SKM-1 (cell line): ENCODE measurements at regions not wholly inside any gene's neighbourhood (a gene's known extent, or its start where the extent isn't known, plus 50 kb on each side); places are given as distances from the start of the nearest gene placed in this dataset.
"Not testable (repeated sequence)": the region's sequence is repeated elsewhere in the genome, so short reads cannot be mapped to it uniquely, and the experiment has no call there.

ENCODE experiments used
- DNase-seq: peaks from one replicate; lab custom pipeline; 2025; ENCODE audit not compliant: unreplicated experiment; lab: John Stamatoyannopoulos, UW

DNA sequence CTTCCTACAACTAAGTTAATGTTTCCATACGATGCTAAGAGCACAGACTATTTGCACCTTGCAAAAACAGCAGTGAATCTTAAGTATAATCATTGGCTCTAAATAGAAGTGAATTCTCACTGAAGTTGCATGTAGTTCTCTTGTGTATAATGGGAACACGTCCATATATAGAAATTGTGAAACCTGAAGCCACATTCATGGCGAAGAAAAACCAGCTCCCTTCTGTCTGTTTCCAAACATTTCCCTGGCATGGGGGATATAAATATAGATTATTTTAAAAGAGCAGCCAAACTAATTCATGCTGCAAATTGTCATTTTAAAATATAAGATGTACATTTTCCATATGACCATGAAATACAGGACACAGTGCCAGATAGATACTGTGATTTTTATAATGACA, 71.1 kb downstream of the TRAM1L1 start:
- no peak for DNase-seq

DNA sequence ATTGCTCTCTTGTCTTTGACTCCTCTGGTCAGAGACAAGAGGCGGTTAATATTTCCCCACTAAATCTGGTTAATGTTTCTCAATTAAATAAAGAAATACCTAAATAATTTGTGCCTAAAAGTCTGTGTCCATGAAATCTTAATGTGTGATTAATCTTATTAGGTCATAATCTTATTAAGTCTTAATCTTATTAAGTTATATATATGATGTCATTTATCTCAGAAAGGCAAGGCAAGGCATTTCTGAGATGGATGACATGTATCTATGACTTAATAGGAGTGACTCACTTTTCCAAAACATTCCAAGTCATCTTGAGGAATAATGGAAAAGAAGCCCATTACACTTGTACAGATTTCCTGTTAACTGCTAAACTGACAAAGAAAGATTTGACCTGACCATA, 74.7 kb downstream of the TRAM1L1 start:
- no peak for DNase-seq

DNA sequence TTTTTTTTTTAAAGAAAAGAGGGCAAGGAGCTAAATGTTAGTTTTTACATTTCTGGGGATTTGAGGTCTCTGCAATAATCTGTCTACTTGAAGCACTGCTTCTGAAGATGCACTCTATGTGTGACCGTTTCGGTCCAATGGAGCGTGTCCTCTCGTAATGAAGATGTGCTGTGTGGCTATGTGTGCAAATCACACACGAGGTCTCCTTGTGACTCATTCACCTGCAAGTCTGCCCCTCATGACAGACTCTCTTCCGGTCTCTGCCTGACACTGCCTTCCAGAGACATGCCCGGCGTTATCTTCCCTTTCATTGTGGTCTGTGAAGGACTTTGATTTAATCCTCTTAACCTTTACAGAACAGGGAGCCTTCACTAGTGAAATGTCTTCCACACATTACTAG, 84.3 kb downstream of the TRAM1L1 start:
- DNase-seq, result no peak

DNA sequence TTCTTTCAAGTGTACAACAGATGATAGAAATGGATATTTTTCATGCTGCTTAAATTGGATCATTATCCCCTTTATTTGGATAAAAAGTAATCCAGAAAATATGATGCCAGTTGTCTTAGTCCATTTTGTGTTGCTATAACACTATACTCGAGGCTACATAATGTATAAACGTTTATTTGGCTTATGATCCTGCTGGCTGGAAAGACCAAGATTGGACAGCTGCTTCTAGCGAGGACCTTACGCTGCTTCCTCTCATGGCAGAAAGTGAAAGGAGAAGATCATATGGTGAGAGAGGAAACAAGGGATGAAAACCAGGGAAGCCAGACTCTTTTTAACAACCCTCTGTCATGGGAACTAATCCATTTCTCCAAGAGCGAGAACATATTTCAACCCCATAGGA, 102.7 kb downstream of the TRAM1L1 start:
- no peak for DNase-seq

DNA sequence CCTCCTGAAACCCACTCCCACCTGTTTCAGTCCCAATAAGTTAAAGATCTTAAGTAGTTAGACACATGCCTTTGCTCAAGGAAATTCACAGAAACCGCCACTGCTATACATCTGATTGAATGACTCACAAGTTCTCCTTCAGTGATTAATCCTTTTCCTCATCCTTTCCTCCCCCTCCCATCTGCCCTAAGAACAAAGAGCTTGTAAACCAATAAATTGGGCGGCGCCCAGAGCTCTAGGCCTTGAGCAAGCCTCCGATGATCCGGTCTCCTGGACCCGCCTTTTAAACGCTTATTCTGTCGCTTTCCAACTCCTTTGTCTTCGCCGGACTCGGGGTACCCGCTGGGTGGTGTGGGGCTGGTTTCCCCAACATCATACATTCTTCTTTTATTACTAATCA, 104.9 kb downstream of the TRAM1L1 start:
- not testable (repeated sequence) for DNase-seq

DNA sequence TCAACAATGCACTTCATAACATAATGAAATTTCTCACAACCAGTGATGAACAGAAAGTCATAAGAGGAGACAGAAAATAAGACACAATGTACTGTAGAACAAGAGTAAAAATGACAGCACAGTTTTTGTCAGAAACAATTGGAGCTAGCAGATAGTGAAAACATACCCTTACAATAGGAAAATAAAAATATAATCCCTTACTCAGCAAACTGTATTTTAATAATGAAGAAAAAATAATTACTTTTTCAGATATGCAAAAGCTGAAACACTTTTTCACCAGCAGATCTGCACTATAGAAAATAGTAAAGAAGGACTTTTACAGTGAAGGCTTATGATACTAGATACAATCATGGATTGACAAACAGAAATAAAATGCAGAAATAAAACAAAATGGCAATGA, 126.3 kb downstream of the TRAM1L1 start:
- no peak for DNase-seq

DNA sequence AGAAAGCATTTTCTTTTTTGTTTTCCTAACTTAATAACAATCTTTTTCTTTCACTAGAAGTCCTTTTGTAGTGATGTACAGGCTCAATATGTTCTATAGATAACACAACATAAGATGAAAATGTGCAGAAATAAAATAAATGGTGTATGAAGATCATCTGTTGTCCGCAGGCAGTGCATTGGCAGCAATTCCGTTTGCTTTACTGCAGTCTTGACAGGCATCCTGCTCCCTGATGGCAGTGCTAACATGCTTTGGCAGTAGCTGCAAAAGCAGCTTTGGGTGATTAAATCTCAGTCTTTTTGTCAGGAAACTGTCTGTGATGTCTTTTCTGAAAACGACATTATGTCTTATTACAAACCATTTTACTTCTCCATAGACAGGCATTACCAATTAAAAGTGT, 131.4 kb downstream of the TRAM1L1 start:
- no peak for DNase-seq

DNA sequence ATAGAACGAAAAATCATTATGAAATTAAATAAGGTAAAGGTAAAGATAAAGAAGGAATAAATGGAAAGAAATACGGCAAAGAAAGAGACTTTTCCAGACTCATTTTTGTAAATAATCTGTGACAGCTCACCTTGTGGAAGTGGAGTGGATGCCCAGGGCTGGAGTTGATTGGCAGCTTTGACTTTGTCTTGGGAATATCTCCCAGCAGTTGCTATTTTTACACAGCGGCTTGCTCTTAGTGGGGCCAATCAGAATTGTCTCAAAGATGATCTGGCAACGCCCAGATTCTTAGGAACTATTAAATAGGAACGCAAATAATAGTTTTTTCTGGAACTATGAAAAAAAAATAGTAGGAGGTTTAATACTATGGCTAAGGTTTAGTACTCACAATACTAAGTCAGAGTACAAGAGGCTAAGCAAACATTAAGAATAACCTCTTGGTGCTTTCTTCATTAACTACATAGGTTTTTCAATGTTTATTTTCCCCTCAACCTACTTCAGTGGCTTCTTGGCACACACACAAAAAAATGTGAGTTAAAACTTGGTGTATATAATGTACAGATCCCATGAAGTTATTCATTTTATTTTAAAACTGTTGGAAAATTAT, 132.7 kb downstream of the TRAM1L1 start:
- no peak for DNase-seq

DNA sequence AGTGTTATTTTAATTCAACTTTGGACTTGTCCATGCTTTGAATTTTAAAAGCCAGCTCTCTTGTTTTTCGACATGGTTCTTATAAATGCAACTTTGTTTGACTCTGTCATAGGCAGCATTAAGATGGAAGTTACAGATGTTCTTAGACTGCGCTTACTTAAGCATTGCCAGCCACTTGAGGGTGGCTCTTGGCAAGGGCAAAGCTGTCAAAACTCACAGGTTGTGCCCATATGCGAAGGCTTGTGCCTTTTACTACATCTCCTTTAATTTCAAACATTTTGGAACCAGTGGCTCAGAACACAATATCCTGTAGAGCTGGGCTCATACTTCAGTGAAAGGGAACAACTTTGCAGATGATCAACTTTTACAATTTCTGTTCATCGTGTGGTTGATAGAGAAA, 135.5 kb downstream of the TRAM1L1 start:
- no peak for DNase-seq

DNA sequence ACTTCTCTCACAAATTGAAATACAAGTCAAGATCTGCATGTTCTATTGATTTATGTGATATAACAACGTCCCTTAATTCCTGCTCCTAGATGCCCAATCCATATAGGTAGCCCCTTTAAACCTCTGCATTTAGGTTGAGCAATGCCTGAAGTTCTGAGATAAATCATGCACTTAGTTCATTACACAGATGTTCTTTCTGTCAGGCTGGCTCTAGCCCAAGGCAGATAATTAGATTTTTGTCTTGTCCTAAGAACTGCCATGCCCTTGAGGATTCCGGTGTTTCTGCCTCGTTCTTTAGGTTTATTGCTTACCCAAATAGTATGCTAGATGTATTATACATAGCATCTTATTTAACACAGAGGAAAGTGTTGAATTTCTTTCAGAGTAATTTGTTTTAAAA, 143.1 kb downstream of the TRAM1L1 start:
- DNase-seq, result no peak

DNA sequence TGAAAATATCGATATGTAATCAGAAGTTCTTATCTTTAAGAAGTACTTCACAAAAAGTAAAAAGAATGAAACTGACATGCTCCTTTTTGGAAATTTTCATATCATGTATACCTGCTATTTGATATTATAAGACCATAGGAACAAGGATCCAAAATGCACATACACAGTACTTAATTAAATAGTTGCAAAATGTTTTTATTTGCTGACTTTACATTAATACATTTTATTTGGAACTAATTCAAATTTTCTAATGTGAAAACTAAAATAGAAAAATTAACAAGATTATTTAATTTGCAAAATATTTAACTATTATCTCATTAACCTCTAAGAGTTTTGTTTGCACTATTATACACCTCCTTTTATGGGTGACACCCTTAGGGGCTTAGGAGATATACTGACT, 155.0 kb downstream of the TRAM1L1 start:
- DNase-seq, result no peak

DNA sequence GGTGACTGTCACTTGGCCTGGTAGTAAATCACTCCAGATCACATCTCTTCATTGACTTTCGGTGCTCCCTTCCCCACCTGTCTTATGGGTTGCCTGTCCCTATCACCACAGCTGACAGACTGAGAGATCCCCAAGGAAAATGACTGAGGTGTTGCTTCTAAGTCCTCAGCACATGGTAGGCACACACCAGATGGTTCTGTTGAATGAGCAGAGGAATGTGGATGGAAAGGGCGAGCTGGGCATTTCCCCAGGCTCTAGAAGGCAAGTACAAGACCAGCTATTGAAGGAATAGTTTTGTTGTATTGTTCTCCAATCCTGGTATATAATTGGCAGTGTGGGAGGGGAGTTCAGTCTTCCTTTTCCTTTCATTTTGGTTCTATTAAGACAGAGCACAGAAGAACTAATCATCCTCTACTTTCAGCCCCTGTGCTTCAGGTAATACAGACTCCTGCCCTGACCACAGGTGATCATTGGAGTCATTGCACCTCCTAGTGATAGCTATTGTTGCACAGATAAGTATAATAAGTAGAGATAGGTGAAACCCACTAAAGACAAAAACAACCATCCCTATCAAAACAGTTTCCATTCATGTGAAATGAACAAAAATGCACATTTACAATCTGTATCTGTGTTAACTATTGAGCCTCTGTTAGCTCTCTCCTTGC, 158.6 kb downstream of the TRAM1L1 start:
- no peak for DNase-seq

DNA sequence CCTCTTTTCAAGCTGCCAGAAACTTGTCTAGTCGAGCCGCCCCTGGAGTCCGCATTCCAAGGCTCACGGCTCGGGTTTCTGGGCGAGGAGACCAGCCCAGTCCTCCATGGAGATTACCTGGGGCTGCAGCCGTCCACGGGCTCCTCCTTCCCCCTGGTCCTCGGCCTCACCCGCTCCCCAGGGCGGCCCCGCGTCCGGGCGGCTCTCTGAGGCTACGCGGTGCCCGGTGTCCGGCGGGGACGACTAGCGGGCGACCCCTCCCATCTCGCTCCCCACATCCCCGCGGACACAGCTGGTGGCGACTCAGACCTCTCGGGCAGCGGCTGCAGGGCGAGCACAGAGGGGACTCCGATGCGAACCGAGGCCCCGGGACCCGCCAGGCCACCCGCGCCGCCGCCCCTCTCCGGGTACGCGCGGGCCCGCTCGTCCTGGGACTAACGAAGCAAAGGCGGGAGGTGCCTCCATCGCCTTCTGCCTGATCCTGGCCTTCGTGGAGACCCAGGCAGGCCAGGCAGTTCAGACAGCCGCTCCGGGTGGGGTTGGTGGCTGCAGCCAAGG, 159.4 kb downstream of the TRAM1L1 start:
- DNase-seq, result no peak

DNA sequence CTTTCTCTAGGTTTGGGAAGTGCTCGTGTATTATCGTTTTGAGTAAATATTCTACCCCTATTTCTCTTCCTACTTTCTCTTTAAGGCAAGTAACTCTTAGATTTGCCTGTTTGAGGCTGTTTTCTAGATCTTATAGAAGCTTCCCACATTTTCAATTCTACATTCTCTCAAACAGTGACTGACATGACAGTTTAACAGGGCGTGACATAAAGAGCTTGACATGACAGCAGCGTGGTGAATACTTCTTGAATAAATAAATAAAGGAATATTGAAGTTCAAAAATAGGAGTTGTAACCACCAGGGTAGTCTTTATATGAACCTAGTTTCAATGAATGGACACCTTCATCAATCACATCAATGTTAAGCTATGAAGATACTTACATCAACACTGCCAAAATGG, 162.0 kb downstream of the TRAM1L1 start:
- no peak for DNase-seq

DNA sequence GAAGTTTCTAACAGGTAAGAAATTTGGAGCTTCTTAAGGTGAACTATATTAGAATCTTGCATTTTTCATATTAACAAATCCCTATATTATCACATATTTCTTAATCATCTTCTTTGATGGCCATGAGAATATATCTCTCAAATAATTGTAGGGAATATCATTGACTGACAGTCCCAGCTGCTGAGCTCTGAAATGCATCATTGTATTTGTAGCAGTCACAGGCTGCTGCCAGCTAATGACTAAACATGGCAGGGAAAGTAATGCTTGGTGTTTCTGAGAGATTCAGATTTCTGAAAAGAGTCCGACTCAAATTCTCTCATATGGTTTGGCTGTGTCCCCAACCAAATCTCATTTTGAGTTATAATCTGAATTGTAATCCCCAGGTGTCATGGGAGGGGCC, 171.9 kb downstream of the TRAM1L1 start:
- no peak for DNase-seq

DNA sequence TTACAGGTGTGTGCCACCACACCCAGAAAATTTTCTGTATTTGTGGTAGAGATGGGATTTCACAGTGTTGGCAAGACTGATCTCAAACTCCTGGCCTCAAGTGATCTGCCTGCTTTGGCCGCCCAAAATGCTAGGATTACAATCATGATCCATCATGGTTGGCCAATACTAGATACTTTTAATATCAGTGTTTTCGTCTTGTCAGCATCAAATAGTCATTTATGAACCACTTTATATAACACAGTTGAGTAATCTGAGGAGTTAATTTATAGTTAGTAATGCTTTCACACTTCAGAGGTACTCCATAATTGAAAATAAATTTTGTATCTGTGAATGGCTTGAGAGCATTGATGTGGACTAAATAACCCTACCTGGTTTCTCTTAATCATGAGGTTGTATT, 178.6 kb downstream of the TRAM1L1 start:
- no peak for DNase-seq

DNA sequence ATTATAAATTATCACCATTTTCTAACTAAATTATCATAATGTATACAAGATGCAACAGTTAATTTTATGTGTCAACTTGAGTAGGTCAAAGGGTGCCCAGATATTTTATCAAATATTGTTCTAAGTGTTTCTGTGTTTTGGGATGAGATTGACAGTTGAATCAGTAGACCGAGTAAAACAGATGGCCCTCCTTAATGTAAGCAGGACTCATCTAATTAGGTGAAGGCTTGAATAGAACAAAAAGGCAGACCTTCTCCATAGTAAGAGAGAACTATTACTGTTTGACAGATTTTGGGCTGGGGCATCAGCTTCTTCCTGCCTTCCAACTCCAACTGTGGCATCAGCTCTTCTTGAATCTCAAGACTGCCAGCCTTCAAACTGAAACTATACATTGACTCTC, 185.8 kb downstream of the TRAM1L1 start:
- DNase-seq, result no peak

DNA sequence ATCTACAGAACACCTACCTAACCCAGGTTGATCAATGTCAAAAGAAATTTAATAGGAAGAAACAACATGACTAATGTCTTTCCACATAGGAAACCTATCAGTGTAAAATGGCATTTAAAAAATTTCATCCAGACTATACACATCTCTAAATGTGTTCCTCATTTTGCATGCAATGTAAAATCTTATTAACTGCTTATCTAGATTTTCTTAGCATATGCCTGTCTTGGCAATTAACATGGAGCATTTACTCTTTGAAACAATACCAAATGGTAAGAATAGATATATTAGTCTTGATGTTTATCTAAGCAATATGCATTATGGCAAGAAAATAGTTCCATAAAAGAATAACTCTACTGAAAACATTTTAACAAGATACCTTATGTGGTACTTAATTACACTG, 199.8 kb downstream of the TRAM1L1 start:
- DNase-seq, result no peak

DNA sequence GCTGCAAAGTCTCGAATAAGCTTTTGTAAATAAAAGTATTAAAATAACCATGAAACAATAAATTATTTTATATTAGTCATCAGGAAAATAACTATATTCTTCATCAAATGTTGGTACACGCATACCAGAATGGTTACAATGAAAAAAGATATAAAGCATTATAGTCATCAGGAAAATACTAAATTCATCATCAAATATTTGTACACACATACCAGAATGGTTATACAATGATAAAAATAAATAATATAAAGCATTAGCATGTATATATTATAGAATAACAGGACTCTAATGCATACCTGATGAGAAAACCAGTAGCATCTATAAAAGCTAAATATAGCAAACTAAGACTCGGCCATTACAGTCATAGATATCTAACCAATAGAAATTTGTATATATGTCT, 202.9 kb downstream of the TRAM1L1 start:
- DNase-seq, result no peak

DNA sequence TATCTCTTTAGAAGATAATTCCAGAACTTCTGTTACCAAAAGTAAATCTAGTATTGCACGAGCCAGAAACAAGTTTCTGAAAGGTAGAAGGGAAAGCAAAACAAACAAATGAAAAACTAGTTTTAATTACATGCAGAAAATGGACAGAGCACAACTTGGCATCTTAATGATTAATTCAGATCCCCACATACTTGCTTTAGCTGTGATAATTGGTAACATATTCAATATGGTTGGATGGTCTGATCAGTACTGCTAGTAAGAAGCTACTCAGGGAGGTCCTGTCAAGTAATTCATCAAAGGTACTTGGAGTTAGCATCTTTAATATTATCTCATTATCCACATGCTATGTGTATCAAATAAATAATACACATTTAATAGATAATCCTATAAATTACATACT, 204.3 kb downstream of the TRAM1L1 start:
- DNase-seq, result no peak

DNA sequence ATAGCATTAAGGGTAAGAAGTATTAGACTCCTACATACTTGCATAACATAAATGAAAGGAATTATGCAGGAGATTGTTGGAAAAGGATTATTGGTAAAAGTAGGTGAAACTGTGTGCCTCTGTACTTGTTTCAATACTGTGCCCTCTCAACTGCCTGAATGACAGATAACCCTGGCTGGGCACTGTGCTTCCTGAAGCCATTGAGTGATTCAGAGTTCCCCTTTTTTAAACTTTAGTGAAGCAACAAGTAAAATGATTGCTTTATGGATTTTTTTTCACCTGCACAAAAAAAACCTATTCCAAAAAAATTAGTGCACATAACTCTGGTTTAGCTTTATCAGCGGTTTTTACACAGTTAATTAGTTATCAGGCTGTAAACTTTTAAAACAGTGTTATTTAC, 204.8 kb downstream of the TRAM1L1 start:
- peak; percentile 35 for DNase-seq

DNA sequence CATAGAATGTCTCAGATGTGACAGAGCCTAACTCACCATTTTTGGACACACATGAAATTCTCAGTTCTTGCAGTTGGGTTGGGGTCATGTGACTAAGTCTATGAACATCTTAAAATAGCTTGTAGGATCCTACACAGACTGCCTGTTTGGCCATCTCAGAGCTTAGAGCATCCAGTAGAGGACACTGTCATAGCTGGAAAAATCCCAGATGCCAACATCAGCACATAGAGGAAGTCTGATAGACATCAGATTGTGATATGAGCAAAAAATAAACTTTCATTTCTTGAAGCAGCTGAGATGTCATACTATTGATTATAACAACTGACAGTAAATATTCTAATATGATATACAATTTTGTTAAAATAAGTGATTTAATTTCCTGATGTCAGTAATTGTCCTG, 207.1 kb downstream of the TRAM1L1 start:
- DNase-seq, result no peak

DNA sequence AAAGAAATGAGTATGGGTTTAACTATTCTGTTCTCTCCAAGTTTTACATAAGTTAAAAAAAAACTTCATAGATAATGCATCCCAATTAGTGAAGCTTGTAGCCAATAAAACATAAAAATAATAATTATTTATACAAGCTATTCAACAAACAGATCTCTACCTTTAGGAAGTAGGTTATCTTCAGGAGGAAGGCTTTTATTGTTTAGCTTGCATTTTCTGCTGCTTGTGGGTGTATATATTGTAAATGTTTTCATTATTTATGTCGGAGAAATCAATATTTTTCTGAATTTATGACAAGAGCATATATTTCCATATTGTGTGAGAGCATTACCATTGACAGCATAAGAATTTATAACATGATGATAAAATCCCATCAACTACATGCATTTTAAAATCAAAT, 208.3 kb downstream of the TRAM1L1 start:
- DNase-seq, result no peak
